ENCODE measurements at regions not wholly inside any gene's neighbourhood (a gene's known extent, or its start where the extent isn't known, plus 50 kb on each side); places are given as distances from the start of the nearest gene placed in this dataset.
A peak's percentile ranks its signal among the peaks of the same experiment; 100 is the strongest.

DNA sequence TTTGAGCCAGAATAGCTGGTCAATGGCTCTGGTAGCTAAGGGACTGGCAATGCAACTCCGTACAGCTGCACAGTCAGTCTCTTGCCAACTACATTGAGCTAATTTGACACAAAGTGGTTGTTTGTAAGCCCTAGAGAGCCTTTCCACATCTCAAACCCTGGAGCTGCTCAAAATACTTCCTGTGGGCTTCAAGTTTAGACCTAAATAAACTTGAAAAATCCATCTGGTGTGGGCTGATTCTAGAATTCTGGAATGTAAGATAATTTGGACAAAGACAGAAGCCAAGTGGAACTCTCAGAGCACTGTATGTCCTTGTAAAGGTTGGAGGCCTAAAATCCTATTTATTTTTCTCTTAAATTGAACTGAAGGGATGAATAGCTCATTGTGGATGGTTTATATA is 380.8 kb downstream of the SPRY1 start:
- no peak for DNase-seq

GRCh38 chr4:123783151-123783790 is 386.7 kb downstream of the SPRY1 start:
- DNase-seq: peak; percentile 12

GRCh38 chr4:123783921-123784320 is 387.3 kb downstream of the SPRY1 start:
- no peak for DNase-seq

DNA sequence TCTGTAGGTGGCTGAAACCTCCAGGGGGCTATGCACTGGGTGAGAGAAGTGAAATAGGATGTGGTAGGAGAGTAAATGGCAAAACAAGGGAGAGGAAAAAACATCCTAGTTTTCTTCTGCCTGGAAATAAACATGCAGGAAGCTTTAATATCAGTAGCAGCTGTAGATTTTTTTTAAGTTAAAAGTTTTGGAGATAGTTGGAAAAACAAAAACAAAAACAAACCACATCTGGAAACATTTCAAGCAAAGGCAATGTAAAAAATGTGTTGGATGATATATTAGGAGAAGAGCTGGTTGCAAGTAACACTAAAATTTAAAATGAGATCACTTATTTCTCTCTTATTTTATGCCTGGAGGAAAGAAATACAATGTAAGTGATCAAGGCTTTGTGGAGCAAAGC is 388.0 kb downstream of the SPRY1 start:
- DNase-seq: no peak

- DNase-seq: no peak
Observed at GRCh38 chr4:123785538-123785937, 388.9 kb downstream of the SPRY1 start.

DNA sequence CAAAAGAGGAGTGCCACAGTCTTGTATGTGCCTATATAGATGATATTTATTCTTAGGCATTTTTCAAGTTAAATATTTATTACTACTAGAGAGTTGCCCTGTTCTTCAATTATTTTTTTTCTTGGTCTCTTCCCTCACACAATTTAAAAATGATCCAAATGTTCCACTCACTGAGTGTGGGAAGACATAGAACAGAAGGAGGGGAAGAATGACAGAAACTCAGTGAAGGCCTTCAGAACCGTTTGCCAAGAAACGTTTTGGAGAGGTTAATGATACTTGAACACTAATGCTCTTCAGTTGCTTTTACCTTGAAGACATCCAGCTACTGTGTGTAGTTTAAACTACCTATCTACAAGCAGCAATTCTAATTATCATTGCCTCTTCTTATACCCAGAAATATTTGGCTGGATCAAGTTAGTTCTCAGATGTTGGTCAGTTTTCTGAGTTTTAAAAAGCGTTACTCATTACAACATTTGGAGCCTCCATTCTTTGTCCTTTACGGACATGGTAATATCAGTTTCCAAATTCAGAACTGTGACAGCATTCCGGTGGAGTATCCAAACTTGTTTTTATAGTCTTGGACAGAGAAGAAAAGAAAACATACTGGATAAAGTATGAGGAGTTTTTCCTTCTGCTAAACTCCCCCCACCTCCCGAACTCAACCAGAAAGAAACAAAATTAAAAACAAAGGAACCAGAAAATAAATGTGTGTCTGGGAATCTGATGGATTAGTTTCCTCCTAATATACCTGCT is 389.7 kb downstream of the SPRY1 start:
- peak; percentile 4 for DNase-seq

DNA sequence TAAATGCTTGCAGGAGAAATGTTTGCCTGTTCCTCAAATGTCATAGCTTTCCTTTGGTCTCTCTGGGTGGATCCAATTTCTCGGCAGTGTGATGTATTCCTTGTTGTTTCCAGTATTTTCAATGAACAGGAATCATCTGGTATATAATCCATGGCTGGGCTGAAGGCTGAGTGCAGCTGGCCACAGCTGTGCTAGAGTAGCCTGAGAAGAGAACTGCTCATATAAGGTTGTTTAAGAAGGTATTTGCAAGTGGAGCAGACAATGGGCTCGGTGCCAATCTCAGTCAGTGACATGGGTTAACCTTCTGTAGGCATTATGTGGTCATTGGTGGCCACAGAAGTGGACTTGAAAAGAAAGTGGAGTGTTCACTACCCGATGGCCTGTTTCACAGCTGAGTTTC is 390.3 kb downstream of the SPRY1 start:
- peak; percentile 5 for DNase-seq

DNA sequence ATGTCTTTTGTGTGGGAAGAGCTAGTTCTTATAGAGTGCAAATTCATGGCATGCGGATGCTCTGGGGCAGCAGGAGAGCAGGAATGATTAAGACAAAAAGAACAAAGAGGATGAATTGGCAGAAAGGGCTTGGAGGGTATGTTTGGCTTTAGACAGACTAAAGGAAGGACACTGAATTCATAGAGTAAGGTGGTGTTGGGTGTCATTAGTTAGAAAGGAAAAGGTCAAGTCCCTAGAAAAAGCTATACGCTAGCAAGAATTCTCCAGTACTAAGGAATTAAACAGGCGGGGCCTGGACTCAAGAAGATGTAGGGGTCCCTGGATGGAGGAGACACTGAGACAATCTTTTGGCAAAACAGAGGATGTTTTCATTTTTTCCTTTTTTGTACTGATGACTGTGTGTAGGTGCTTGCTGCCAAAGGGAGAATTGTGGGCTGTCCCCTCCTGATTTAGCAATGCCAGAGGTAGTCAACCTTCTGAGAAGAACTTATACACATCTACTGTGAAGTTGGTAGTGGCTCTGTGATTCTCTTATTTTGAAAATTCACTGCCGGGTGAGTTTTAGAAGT is 391.0 kb downstream of the SPRY1 start:
- DNase-seq: no peak

DNA sequence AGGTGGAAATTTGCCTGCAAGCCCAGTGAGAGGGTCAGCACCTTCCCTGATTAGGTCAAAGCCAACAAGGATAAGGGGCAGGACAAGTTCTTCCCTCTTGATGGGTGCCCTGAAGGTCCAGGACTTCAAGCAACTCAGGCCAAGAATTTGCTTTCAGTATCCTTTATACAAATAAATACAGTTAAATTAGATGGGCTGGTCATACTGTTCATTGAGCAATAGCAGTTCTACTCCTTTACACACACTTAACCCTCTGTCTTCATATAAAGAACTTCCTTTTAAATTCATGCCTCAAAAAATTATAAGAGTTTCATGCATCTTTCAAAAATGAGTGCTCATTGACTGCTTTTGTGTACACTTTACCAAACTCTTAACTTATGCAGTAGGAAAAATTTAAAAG is 392.0 kb downstream of the SPRY1 start:
- DNase-seq: no peak

GRCh38 chr4:123790681-123791080 is 394.1 kb downstream of the SPRY1 start:
- DNase-seq: no peak

DNA sequence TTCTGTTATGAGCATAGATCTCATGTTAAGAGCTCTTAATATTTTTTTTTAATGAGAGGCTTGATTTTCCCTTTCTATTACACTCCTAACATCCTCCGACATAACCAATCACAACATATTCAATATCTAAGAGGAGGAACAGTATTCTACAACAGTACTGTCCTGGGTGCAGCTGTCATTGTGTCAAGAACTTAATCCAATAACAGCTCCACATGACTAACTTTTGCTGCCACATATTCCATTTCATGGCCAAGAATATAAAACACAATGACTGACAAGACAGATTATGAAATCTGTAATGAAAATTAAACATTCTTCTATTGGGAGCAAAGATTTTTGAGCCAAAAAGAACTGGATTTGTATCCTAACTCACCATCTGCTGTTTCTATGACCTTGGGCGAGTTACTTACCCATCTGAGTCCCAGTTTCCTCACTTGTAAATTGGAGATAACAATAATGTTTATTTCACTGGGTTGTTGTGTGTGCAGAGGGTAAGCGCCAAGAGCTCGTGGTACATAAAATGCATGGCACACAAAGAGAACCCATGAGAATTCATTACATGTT is 405.6 kb downstream of the SPRY1 start:
- no peak for DNase-seq

DNA sequence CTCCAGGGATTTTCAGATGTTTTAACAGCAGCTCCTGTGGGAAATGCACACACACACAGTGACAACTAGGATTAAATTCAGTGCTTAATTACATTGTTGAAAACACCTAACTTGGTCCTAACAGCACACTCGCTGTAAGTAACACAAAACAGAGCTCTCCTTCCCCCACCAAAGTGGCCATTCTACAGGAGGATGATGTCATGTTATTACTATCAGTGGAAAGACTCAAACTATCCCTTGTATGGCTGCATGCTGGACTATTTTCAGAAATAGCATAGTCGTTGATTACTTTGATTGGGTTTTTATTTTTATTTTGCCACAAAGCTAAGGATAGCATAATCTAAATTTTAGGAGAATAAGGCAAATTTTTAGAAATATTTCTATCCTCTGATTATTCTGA is 406.3 kb downstream of the SPRY1 start:
- DNase-seq: no peak

DNA sequence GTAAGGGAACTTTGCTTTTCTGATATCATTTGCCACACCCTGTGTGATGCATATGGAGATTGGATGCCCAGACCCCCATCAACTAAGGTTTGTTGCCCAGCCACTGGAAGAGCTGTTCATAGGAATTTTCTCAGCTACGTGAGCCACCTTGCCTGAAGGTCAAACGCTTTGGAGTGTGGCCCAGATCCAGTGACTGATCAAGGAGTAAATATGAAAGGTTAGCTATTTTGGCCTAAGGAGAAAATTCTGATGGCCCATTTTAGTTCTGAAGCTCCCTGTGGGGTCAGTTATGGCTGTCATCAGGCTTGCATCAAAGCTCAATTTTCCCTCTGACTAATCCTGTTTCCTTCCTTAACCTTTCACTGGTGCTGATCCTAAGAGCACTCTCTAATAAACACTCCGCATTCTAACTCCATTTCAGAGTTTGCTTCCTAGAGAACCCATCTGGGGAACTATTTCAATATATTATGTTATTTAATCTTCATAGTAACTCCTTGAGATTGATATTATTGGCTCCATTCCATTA is 407.7 kb downstream of the SPRY1 start:
- no peak for DNase-seq

- DNase-seq: no peak
Observed at GRCh38 chr4:123806056-123806455, 409.5 kb downstream of the SPRY1 start.

DNA sequence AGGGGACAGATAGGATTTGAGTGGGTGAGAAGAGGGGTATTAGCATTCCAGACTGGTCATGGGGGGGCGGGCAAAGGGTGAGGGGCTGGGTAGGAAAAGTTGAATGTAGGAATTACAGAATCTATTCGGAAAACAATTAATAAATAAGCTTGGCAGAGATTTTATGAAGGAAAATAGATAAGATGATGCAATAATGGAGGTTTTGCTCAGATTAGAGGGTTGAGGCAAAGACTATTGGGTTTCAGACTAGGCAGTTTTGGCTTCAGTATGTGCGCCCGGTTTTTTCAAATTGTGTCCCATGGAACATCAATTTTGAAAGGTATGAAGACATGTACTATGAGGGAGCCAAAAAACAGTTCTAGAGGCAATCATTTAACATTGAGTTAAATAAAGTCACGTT is 410.6 kb downstream of the SPRY1 start:
- DNase-seq: no peak

DNA sequence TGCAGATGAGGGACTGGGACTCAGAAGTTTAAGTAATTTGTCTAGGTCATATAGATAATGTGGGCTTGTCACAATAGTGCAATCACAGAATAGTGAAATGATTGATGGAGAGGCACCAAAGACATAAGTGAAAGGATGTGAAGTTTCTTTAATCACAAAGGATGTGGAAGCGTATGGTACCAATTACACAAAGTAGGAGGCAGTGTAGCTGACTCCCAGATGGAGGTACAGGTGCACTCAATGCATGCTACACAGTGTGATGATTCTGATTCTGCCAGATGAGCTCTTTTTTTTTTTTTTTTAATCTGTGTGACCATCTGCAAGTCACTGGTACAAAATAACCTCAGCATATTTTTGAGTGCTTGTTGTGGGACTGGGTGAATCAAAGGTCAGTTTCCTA is 411.3 kb downstream of the SPRY1 start:
- DNase-seq: no peak

GRCh38 chr4:123809864-123810263 is 413.3 kb downstream of the SPRY1 start:
- no peak for DNase-seq

DNA sequence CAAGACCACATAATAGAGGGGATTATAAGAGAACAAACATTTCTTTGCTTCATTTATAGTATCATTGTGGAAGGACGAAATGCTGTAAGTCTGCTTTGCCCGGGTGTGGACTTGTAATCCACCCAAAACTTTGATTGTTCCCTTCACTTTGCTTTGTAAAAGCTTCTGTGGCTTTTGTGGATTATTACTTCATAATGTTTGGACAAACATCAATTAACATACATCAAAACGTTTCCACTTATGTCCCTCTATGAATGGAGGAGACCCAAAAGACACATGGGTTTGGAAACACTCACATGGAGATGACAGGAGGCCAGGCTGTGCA is 415.4 kb downstream of the SPRY1 start:
- DNase-seq: no peak

GRCh38 chr4:123813901-123814300 is 417.3 kb downstream of the SPRY1 start:
- DNase-seq: no peak

GRCh38 chr4:123816462-123816861 is 419.9 kb downstream of the SPRY1 start:
- DNase-seq: no peak

- DNase-seq: no peak
Observed at GRCh38 chr4:123817025-123817688, 420.6 kb downstream of the SPRY1 start.

DNA sequence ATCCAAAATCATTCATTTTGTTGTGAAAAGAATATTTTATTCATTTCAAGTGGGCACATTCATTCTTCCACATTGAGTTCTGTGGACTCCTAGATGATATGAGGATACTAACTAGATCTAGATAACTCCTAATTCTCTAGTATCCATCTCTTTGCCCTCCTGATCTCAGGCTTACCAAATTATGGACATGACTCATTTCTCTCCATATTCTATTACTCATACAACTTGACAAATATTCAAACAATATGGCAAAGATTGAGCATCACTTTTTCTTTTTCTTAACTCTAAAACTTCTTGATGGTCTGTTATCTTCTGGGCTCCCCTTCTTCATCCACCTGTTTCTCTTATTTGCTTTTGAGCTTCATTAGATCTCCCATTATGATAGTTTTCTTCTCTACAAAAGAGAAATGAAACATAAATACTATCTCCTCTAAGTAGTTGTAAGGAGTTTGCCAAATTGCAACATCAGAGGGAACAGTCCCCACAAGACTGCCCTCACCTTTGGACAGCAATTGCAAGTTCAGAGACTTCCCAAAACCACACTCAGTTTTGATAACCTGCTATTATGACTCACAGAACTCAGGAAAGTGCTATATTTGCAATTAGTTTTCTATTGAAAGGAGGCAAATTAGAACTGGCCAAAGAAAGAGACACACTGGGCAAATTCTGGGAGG is 422.9 kb downstream of the SPRY1 start:
- no peak for DNase-seq

DNA sequence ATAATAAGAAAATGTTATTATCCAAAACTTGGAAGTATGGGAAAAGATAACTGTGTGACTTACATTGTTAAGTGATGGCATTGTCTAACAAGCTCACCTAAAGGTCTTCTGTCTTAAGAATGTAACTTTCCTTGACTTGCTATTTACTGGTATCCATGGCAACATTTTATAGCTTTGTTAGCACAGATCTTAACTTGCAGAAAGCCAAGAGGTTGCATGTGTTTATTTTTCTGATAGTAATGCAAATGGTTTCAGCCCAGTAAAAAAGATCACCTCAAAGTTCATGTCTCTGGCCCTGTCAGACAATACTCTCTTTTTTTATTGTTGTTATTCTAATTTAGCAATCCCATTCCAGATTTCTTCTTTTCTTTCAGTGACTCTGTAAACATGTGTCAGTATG is 425.3 kb downstream of the SPRY1 start:
- DNase-seq: peak; percentile 38

Data from kidney glomerular epithelial cell (primary cell).